ENCODE measurements at regions not wholly inside any gene's neighbourhood (a gene's known extent, or its start where the extent isn't known, plus 50 kb on each side); places are given as distances from the start of the nearest gene placed in this dataset.
"Not testable (repeated sequence)": the region's sequence is repeated elsewhere in the genome, so short reads cannot be mapped to it uniquely, and the experiment has no call there.

GRCh38 chr7:110534241-110534931 is 556.5 kb upstream of the LRRN3 start:
- Histone ChIP-seq H3K36me3 (no peaks in the 10 kb centered on the region), H3K27ac (no peak overlapping the region)

GRCh38 chr7:110539216-110539615 is 551.7 kb upstream of the LRRN3 start:
- Histone ChIP-seq H3K9me3 (no peaks in the 10 kb centered on the region), H3K4me1 (no peaks in the 10 kb centered on the region), H3K4me3 (no peak overlapping the region), H3K27ac (no peak overlapping the region), H3K36me3 (no peaks in the 10 kb centered on the region), H3K27me3 (no peaks in the 10 kb centered on the region)
- TF ChIP-seq CTCF (IDR thresholded peaks at IDR 0.05), result no peak
- DNase-seq, result no peak
- intact Hi-C loops (cut with DNase I; ENCODE audit: low total_unique reads), result no loop called here

More at GRCh38 chr7:110534241-110534931, 556.5 kb upstream of the LRRN3 start:
- no peaks in the 10 kb centered on the region for H3K9me3 ChIP-seq
- H3K27me3 ChIP-seq, result no peaks in the 10 kb centered on the region
- TF ChIP-seq CTCF (IDR thresholded peaks at IDR 0.05), result no peak
- H3K4me3 ChIP-seq, result no peak overlapping the region
- H3K4me1 ChIP-seq, result no peaks in the 10 kb centered on the region
- intact Hi-C loops (cut with DNase I; ENCODE audit: low total_unique reads), result no loop called here
- DNase-seq, result no peak

GRCh38 chr7:110541962-110542361 is 549.0 kb upstream of the LRRN3 start:
- Histone ChIP-seq H3K27ac (no peak overlapping the region), H3K9me3 (no peaks in the 10 kb centered on the region), H3K4me1 (no peaks in the 10 kb centered on the region), H3K27me3 (no peaks in the 10 kb centered on the region), H3K4me3 (no peak overlapping the region), H3K36me3 (no peaks in the 10 kb centered on the region)
- no peak for DNase-seq
- TF ChIP-seq CTCF (IDR thresholded peaks at IDR 0.05), result no peak
- intact Hi-C loops (cut with DNase I; ENCODE audit: low total_unique reads), result no loop called here

- no peak overlapping the region for H3K4me3 ChIP-seq
- no peaks in the 10 kb centered on the region for H3K27me3 ChIP-seq
- no peak for TF ChIP-seq CTCF (IDR thresholded peaks at IDR 0.05)
- intact Hi-C loops (cut with DNase I; ENCODE audit: low total_unique reads), result no loop called here
- H3K9me3 ChIP-seq, result no peaks in the 10 kb centered on the region
- H3K27ac ChIP-seq, result no peak overlapping the region
- no peaks in the 10 kb centered on the region for H3K36me3 ChIP-seq
- no peaks in the 10 kb centered on the region for H3K4me1 ChIP-seq
- no peak for DNase-seq
Observed at GRCh38 chr7:110544194-110544593, 546.7 kb upstream of the LRRN3 start.

- Histone ChIP-seq H3K4me1 (no peaks in the 10 kb centered on the region), H3K4me3 (no peak overlapping the region), H3K27ac (no peak overlapping the region), H3K9me3 (peaks cover 0 to 19% (median 8%) of the 10 kb centered on the region in 3 donors), H3K27me3 (no peaks in the 10 kb centered on the region), H3K36me3 (no peaks in the 10 kb centered on the region)
- intact Hi-C loops (cut with DNase I; ENCODE audit: low total_unique reads), result no loop called here
- no peak for TF ChIP-seq CTCF (IDR thresholded peaks at IDR 0.05)
- no peak for DNase-seq
Observed at GRCh38 chr7:110548372-110548771, 542.6 kb upstream of the LRRN3 start.

GRCh38 chr7:110557136-110557535 is 533.8 kb upstream of the LRRN3 start:
- no peaks in the 10 kb centered on the region for H3K9me3 ChIP-seq
- H3K4me1 ChIP-seq, result no peaks in the 10 kb centered on the region
- no peak overlapping the region for H3K4me3 ChIP-seq
- H3K36me3 ChIP-seq, result no peaks in the 10 kb centered on the region
- intact Hi-C loops (cut with DNase I; ENCODE audit: low total_unique reads), result no loop called here
- no peak for DNase-seq
- H3K27ac ChIP-seq, result no peak overlapping the region
- no peak for TF ChIP-seq CTCF (IDR thresholded peaks at IDR 0.05)
- no peaks in the 10 kb centered on the region for H3K27me3 ChIP-seq

GRCh38 chr7:110563286-110563685 is 527.6 kb upstream of the LRRN3 start:
- H3K4me1 ChIP-seq; H3K9me3 ChIP-seq; H3K27ac ChIP-seq; intact Hi-C loops (cut with DNase I; ENCODE audit: low total_unique reads); H3K27me3 ChIP-seq; H3K36me3 ChIP-seq; DNase-seq; H3K4me3 ChIP-seq: not testable (repeated sequence)

Measured in tibial artery (tissue), 4 donors.